ENCODE measurements at regions not wholly inside any gene's neighbourhood (a gene's known extent, or its start where the extent isn't known, plus 50 kb on each side); places are given as distances from the start of the nearest gene placed in this dataset.
"Not testable (repeated sequence)": the region's sequence is repeated elsewhere in the genome, so short reads cannot be mapped to it uniquely, and the experiment has no call there.

- no peak for DNase-seq
Measured at GRCh38 chr1:121443001-121443540, 258.3 kb downstream of the SRGAP2C start.

DNA sequence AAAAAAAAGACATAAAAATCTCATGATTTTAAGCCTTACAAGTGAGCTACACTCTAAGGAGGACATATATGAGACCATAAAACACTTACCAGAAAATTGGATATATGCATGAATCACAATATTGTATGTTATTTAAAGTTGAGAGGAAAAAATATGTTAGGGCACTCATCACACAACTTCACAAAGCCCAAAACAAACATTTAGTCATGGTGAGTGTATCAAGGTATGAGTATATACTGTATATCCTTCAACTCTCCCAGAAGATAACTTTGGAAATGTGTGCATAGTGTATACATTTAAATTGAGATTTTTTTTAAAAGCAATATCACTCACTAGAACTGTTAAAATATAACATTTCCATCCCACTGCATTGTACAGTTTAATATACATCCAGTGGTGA, 259.3 kb downstream of the SRGAP2C start:
- no peak for DNase-seq

- no peak for DNase-seq
Measured at GRCh38 chr1:121445679-121446078, 260.9 kb downstream of the SRGAP2C start.

DNA sequence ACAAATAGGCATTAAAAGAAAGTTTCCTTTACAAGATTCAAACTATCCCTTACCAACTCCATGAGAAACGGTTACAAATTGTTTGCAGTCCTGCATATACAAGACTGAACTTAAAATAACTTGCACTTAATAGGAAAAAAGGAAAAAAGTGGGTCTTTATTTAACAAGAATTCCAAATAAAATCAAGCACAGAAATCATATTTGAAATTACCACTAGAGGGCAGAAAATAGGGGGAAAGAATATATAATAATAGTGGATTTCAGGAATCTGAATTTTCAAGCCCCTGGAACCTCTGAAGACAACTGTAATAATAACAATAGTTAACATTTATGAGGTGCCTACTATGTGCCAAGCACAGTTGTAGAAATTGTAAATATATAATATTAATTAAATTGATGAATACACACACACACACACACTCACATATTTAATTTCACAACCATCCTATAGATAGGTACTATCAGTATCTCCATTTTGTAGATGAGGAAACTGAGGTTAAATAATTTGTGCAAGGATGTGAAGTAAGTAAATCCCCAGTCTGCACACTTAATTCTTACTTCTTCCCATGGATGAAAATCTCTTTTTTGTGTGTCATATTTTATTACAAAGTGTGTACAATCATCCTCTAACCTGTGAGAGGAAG, 262.6 kb downstream of the SRGAP2C start:
- DNase-seq = not testable (repeated sequence)

DNA sequence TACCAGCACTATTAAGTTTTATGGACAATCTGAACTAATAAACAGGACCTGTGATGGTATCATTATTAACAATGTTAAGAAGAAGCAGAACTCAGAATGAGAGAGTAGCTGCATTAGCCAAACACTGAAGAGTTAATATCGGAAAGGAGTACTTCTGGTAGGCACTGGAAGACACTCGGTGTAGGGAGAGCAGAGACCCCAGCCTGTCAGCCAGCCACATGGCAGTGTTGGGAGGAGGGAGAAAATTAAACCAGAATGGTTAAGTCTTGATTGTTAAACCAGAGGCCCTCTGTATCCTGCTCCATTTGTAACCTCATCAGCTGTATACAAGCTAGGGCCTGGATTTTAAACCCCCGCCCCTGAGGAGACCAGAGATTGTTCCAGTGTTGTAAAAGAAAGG, 263.3 kb downstream of the SRGAP2C start:
- DNase-seq = not testable (repeated sequence)

DNA sequence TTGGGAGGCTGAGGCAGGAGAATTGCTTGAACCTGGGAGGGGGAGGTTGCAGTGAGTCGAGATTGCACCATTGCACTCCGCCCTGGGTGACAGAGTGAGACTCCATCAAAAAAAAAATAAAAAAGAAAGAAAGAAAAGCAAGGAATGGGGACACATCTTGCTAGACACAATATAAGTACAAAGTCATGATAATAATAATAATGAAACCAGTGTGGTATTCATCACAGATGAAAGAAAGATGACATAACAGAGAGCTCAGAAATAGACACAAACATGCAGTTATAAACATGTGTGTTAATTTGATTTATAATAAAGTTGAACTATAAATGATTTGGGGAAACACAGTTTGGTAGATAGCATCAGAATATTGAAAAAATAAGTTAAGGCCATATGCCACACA, 264.1 kb downstream of the SRGAP2C start:
- no peak for DNase-seq

DNA sequence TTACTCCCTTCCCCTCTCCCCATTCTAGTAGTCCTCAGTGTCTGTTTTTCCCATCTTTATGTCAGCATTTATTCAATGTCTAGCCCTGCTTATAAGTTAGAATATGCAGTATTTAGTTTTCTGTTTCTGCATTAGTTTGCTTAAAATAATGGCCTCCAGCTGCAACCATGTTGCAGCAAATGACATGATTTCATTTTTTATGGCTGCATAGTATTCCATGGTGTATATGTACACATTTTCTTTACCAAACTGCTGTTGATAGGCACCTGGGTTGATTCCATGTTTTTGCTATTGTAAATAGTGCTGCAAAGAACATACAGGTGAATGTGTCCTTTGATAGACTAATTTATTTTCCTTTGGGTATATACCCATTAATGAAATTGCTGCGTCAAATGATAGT, 267.7 kb downstream of the SRGAP2C start:
- DNase-seq = no peak

- DNase-seq = no peak
Measured at GRCh38 chr1:121458291-121459048, 273.7 kb downstream of the SRGAP2C start.

DNA sequence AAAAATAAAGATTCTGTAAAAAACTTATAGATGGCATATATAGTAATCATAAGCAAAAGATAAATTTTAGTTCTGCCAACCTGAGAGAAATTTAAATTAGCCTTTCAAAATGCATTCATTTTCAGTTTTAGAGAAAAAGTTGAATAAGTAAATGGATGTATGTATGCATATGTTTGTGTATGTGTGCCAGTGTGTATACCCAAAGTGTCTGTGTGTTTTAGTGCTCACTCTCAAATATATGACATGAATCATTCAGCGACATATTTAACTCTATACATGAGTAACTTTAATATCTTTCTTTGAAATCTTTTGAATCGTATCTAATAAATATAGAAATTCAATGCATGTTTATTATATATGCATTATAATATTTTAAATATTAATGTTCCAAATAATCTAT, 274.5 kb downstream of the SRGAP2C start:
- DNase-seq = no peak

DNA sequence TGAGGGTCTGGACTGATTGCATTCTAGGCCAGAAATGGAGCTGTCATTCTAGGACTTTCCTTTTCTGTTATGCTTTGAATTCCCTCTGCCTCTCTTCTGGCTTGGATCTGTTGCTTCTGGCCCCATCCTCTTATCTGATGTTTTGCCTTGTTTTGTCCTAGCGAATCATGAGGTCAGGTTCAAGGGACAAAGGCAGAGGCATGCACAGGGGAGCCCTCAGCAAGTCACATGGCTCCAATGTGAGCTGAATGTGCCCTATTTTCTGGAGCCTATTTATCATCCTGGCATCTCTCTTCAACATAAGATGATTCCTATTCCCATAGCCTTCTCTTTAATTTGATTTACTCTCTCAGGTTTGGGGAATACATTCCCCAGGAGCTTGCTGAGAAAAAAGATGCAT, 284.6 kb downstream of the SRGAP2C start:
- not testable (repeated sequence) for DNase-seq

- not testable (repeated sequence) for DNase-seq
Measured at GRCh38 chr1:121470401-121470800, 285.6 kb downstream of the SRGAP2C start.

- no peak for DNase-seq
Measured at GRCh38 chr1:121471523-121471922, 286.7 kb downstream of the SRGAP2C start.

DNA sequence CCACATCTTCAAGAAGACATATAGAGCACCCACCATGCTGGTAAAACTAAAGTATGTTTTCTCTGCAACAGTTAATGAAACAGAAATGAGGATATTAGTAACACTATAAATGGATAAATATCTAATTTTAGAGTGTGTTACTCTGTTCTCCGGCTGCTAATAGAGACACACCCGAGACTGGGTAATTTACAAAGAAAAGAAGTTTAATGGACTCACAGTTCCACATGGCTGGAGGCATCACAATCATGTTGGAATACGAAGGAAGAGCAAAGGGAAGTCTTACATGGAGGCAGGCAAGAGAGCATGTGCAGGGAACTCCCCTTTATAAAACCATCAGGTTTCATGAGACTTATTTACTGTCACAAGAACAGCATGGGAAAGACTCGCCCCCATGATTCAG, 287.2 kb downstream of the SRGAP2C start:
- no peak for DNase-seq

DNA sequence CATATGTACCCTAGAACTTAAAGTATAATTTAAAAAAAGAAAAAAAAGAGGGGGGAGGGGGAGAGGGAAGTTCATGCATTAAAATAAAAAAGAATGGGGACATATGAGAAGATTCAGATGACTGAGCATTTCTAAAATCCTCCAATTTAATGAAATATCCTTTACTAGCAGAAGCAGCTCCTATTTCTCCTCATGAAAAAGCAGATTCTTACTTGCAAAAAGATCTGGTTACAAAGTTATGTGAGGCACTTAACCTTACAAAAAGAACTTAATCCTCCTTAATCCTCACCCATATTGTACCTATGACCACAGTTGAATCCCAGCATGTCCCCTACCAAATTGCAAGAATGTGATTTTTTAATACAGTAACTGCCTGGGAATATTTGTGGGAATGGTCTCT, 298.5 kb downstream of the SRGAP2C start:
- no peak for DNase-seq

DNA sequence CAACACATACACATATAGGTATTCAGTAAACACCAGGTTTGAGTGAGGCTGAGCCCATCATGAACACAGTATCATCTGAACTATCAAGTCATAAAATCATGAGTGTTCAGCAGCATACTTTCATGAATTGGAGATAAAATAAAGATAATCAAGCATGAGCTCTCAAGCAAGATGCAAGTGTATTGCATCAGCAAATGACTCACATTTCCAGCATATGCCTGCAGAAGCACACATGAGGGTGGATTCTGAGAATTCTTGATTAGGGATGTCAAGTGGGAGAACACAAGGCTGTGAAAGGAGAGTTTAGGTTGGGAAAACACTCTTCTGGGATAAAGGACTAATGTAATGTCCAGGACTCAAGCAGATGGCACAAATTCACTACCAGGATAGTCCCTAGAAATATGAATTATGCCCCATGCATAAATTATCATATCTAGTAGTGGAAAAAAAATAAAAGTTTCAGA, 299.2 kb downstream of the SRGAP2C start:
- DNase-seq = no peak

GRCh38 chr1:121494796-121495195, 310.0 kb downstream of the SRGAP2C start:
- not testable (repeated sequence) for DNase-seq

DNA sequence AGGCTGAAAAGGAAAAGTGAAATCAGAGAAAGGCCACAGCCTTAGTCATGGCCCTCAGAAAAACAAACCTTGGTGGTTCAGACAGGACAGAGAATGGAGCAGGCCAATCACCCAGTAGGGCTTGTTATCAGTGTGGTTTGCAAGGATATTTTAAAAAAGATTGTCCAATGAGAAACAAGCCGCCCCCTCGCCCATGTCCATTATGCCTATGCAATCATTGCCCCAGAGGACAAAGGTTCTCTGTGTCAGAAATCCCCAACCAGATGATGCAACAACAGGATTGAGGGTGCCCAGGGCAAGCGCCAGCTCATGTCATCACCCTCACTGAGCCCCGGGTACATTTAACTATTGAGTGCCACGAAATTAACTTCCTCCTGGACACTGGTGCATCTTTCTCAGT, 326.7 kb downstream of the SRGAP2C start:
- DNase-seq = not testable (repeated sequence)

DNA sequence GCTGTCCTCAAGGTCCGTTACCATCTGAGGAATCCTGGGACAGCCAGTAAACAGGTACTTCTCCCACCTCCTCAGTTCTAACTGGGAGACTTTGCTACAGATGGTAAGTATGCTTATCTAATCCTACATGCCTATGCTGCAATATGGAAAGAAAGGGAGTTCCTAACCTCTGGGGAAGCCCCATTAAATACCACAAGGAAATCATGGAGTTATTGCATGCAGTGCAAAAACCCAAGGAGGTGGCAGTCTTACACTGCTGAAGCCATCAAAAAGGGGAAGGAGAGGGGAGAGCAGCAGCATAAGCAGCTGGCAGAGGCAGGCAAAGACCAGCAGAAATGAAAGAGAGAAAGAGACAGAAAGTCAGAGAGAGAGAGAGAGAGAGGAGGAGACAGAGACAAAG, 327.1 kb downstream of the SRGAP2C start:
- not testable (repeated sequence) for DNase-seq

- no peak for DNase-seq
Measured at GRCh38 chr1:121515235-121515634, 330.5 kb downstream of the SRGAP2C start.

DNA sequence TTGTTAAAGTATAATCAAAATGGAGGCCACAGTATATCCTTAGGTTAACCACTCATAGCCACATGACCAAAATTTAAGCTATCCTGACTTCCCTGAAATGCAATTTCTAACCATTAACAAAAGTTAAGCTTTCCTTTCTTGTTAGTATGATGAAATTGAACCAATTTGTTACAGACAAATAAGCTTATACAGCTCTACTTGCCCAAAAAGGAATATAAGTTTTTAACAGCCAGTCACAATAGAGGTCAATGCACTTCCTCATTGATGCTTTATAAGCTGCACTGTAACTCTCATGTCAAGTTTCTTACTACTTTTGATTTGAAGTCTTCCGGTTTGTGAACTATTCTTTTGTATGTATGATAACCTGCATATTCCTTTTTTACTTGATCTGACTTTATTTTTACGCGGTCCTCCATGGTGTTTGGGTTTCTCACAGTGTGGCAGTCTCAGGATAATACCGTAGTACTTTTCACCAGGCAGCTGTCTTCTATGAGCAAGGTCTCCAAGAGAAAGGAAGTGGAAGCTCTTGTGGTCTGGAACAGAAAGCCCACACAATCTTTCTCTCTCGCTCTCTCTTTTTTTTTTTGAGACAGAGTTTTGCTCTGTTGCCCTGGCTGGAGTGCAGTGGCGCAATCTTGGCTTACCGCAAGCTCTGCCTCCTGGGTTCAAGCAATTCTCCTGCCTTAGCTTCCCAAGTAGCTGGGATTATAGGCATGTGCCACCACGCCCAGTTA, 331.6 kb downstream of the SRGAP2C start:
- no peak for DNase-seq

- no peak for DNase-seq
Measured at GRCh38 chr1:121517586-121518230, 332.9 kb downstream of the SRGAP2C start.

- no peak for DNase-seq
Measured at GRCh38 chr1:121518726-121519041, 333.9 kb downstream of the SRGAP2C start.
